ENCODE measurements at regions not wholly inside any gene's neighbourhood (a gene's known extent, or its start where the extent isn't known, plus 50 kb on each side); places are given as distances from the start of the nearest gene placed in this dataset.

- TF ChIP-seq CTCF (IDR thresholded peaks at IDR 0.05; ENCODE audit: low read depth, low read length) (no peak), EZH2phosphoT487 (IDR thresholded peaks at IDR 0.05; ENCODE audit: low read depth) (no peak)
Observed at GRCh38 chr2:47658646-47659320, 88.0 kb upstream of the KCNK12 start.
